Urinary bladder (tissue), 3 donors: ENCODE measurements at regions not wholly inside any gene's neighbourhood (a gene's known extent, or its start where the extent isn't known, plus 50 kb on each side); places are given as distances from the start of the nearest gene placed in this dataset.
"Not testable (repeated sequence)": the region's sequence is repeated elsewhere in the genome, so short reads cannot be mapped to it uniquely, and the experiment has no call there.

ENCODE experiments used
- DNase-seq: peaks from one replicate; pipeline ENCODE4 v3.0.0-alpha.2; 2015; ENCODE audit errors: extremely low spot score
- H3K27ac ChIP-seq: one replicate; pipeline ENCODE4 v1.5.1; 2013; ENCODE audit warnings: low read depth, mild to moderate bottlenecking, moderate library complexity
- H3K36me3 ChIP-seq: one replicate; pipeline ENCODE4 v1.6.1; 2013; ENCODE audit warnings: mild to moderate bottlenecking, moderate library complexity; ENCODE audit not compliant: insufficient read depth
- H3K4me1 ChIP-seq: one replicate; pipeline ENCODE4 v1.6.1; 2013; ENCODE audit warnings: mild to moderate bottlenecking, moderate library complexity; ENCODE audit not compliant: insufficient read depth
- H3K4me3 ChIP-seq: one replicate; pipeline ENCODE4 v1.5.1; 2013; ENCODE audit warnings: low read depth, low read length
- WGBS: extraction: QIAGEN DNeasy Blood & Tissue Kit; methylation state at CpG from one replicate; pipeline ENCODE4 v1.1.7; 2013; 5-methylcytosine and 5-hydroxymethylcytosine counted together
- donor health status: healthy with polysubstance abuse.
- donor health status: healthy.

DNA sequence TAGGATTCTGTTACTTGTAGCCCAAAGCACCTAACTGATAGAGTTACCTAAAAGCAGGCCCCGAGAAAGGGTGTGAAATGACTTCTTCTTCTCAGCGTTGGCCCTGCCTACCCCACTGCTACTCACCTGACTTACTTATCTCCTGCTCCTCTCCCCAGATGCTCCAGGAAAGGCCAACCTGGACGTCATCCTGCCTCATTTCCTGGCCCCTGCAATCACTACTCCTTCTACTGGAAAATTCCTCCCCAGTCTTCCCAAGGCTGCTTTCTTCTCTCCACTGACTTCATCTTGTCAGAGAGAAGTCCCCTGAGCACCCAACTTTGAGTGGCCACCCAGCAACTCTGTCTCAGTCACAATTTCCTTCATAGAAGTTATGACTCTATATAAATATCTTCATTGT, 63.4 kb upstream of the KLF7 start:
- H3K4me1 ChIP-seq = no peaks in the 10 kb centered on the region
- H3K4me3 ChIP-seq = no peak overlapping the region
- 54% methylated on average over 3 of the region's 3 CpGs for WGBS
- H3K36me3 ChIP-seq = no peaks in the 10 kb centered on the region
- DNase-seq = no peak
- H3K27ac ChIP-seq = no peak overlapping the region

DNA sequence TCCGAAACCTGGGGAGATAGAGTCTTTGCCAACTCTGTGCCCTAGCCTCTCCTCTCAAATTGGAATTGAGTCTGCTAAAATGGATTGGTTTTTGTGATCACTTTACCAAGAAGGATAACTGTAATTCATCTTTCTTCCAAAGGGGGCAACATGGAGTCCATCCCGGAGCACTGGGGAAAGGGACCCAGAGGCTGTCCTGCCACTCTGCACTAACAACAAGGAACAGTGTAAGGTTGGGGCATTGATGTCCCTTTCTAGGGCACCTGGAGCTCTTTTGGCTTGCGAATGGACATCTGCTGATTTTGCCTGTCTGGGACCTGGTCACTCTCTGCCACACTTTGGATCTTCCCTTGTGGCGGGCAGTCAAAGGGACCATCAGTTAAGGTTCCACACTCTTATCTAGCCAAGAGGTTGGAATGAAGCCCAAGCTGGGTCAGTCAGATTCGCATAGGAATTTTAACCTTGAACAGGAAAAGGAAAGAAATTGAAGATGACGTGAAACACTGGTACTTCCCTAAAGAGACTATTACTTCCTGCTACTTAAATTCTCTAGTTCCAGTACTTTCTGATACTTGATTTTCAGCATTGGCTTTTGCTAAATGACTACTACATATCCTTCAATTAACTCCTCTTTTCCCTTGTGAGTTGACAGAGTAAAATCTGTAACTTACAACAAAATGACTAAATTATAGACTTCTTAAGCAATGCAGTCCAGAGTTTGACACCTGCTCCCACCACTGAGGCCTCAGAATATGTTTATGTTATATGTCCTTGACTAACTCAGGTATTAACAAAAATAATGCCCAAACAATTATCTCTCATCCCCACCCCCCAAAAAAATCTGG, 64.7 kb upstream of the KLF7 start:
- WGBS = 73% methylated on average over 6 of the region's 6 CpGs
- H3K4me3 ChIP-seq = no peak overlapping the region
- H3K36me3 ChIP-seq = no peaks in the 10 kb centered on the region
- no peak overlapping the region for H3K27ac ChIP-seq
- no peak for DNase-seq
- H3K4me1 ChIP-seq = no peaks in the 10 kb centered on the region

DNA sequence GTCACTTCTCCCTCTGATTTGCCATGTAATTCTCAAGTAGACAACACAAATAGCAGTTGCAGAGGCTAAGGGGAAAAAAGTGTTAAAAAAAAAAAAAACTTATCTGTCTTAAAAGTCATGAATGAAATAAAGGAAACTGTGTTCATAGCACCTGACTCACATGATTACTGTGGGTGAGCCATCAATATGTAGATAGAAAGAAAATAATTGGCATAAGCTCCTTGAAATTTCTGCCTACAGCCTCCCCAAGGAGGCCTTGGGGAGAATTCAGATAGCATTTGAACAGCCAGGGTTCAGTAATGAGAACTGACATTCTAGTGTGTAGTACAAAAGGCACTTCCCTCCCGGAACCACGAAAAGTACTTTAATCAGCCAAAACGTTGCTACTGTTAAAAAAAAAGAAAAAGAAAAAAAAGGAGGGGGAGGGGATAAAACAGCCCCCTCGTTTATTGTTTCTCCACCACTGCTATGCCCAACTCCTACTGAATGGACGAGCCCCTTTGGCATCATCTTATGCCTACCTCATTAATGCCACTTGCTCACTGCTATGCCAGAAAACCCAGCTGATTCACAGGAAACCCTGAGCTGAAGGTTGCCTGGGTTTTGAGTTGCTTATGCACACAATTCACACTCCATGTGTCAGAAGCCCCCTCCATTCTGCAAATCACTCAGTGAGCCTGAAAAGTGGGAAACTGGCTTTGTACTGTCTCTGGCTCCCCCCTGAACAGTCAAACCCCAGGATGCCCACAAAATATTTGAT, 65.5 kb upstream of the KLF7 start:
- no peak overlapping the region for H3K27ac ChIP-seq
- 58% methylated on average over 5 of the region's 5 CpGs for WGBS

DNA sequence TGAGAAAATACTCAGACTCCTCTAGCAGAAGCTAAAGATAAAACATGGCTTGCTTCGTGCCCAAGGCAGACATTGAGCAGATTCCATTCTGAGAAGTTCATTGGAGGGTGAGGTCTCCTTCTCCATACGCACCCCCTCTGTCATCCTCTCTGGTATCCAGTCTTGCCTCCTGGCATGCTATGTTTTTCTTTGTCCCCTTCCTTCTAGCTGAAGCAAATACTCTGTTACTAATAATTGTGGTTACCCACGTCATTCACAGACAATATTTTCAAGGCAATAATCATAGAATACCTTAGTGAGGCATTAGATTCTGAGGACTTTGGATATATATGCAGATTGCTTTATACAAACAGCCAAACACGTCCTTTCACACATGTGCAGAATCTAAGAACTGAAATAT, 66.2 kb upstream of the KLF7 start:
- Histone ChIP-seq H3K36me3 (no peaks in the 10 kb centered on the region), H3K4me1 (no peaks in the 10 kb centered on the region), H3K4me3 (no peak overlapping the region), H3K27ac (no peak overlapping the region)
- WGBS = 80% methylated on average over 4 of the region's 4 CpGs
- no peak for DNase-seq

More for the DNA sequence above, 65.5 kb upstream of the KLF7 start:
- Histone ChIP-seq H3K4me3 (no peak overlapping the region), H3K4me1 (no peaks in the 10 kb centered on the region), H3K36me3 (no peaks in the 10 kb centered on the region)
- DNase-seq = no peak

- not testable (repeated sequence) for H3K4me1 ChIP-seq, H3K36me3 ChIP-seq, H3K27ac ChIP-seq, H3K4me3 ChIP-seq, DNase-seq
These were observed 67.4 kb upstream of the KLF7 start for GRCh38 chr2:207233141-207233540.

- H3K4me1 ChIP-seq = no peaks in the 10 kb centered on the region
- no peak overlapping the region for H3K4me3 ChIP-seq
- H3K27ac ChIP-seq = no peak overlapping the region
- 51% methylated on average over 3 of the region's 3 CpGs for WGBS
- H3K36me3 ChIP-seq = no peaks in the 10 kb centered on the region
- no peak for DNase-seq
These were observed 68.0 kb upstream of the KLF7 start for GRCh38 chr2:207233731-207234130.

GRCh38 chr2:207235621-207236020, 69.9 kb upstream of the KLF7 start:
- no peak overlapping the region for H3K4me3 ChIP-seq
- no peaks in the 10 kb centered on the region for H3K36me3 ChIP-seq
- WGBS = 87% methylated on average over 4 of the region's 4 CpGs
- H3K4me1 ChIP-seq = no peaks in the 10 kb centered on the region
- DNase-seq = no peak
- H3K27ac ChIP-seq = no peak overlapping the region

- WGBS = 61% methylated on average over 2 of the region's 2 CpGs
- Histone ChIP-seq H3K36me3 (no peaks in the 10 kb centered on the region), H3K27ac (no peak overlapping the region), H3K4me3 (no peak overlapping the region), H3K4me1 (no peaks in the 10 kb centered on the region)
- DNase-seq = no peak
These were observed 70.6 kb upstream of the KLF7 start for GRCh38 chr2:207236156-207236935.

DNA sequence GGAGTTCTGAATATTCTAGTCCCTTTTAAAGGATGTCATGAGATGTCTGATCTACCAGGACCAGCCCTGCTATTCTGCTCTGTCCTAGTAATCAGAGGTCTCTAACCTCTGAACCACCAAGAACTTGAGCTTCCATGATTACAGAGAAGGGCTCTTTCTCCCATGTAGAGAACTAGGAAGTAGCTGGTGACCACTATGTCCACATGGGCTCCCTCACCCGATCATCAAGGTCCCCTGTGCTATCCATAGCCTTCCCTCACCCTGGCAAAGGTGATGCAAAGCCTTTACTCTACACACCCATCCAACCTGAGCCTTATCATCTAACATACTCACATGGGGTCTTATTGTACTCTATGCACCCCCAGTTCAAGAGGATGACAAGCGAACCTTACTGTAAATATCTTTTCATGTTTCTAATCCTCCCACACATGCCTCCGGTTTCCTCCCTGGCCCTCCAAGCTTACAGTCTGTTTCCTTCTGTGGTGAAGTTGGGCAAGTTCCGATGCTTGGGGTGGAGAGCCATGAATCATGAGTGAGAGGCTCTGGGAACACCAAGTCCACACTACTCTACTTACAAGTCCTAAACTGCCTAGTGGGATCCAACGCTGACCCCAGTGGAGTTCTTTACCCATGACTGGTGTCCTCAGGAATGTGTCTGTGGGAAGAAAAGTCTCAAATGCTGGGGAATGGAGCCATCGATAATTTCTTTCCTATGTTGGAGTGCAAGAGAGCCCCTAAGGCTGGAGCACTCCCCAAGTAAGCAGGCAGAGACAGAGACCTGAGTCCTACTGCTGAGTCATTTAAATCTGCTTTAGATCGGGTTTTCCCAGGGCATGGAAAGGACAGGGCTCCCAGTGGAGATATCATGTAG, 73.3 kb upstream of the KLF7 start:
- no peak overlapping the region for H3K27ac ChIP-seq
- no peak overlapping the region for H3K4me3 ChIP-seq
- H3K36me3 ChIP-seq = no peaks in the 10 kb centered on the region
- DNase-seq = no peak
- H3K4me1 ChIP-seq = no peaks in the 10 kb centered on the region
- WGBS = 67% methylated on average over 7 of the region's 7 CpGs

- Histone ChIP-seq H3K36me3 (no peaks in the 10 kb centered on the region), H3K27ac (no peak overlapping the region), H3K4me1 (no peaks in the 10 kb centered on the region), H3K4me3 (no peak overlapping the region)
- 67% methylated on average over 9 of the region's 9 CpGs for WGBS
- no peak for DNase-seq
These were observed 74.2 kb upstream of the KLF7 start for GRCh38 chr2:207239754-207240494.

GRCh38 chr2:207240649-207241048, 74.9 kb upstream of the KLF7 start:
- Histone ChIP-seq H3K4me3 (no peak overlapping the region), H3K4me1 (no peaks in the 10 kb centered on the region), H3K36me3 (no peaks in the 10 kb centered on the region), H3K27ac (no peak overlapping the region)
- DNase-seq = no peak
- WGBS = 84% methylated on average over 1 of the region's 1 CpG

DNA sequence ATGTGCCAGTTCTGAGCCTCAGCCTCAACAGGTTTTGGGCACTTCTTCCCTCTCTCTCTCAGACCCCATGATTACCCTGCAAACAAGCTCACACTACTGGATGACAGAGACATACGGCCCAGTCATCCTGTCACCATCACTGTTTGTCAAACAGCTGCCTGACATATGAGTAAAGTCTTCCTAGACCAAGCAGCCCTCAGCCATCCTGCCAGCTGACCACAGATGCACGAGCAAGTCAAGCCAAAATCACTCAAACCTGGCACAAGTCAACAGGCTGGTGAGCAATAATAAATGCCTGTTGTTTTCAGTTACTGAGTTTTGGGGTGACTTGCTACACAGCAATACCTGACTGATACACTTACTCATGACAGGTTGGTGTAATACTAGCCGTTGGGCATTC, 75.5 kb upstream of the KLF7 start:
- Histone ChIP-seq H3K4me3 (no peak overlapping the region), H3K36me3 (no peaks in the 10 kb centered on the region), H3K4me1 (no peaks in the 10 kb centered on the region), H3K27ac (no peak overlapping the region)
- no peak for DNase-seq
- 85% methylated on average over 3 of the region's 3 CpGs for WGBS
